ENCODE measurements at regions not wholly inside any gene's neighbourhood (a gene's known extent, or its start where the extent isn't known, plus 50 kb on each side); places are given as distances from the start of the nearest gene placed in this dataset.

- POLR2A ChIA-PET = no interaction called here
- no peak for TF ChIP-seq CTCF (IDR thresholded peaks at IDR 0.05; ENCODE audit: low read depth, low read length)
- CTCF ChIA-PET = no interaction called here
- no peak for DNase-seq (ENCODE audit: low read depth, low spot score)
- Histone ChIP-seq H3K27me3 (ENCODE audit: control insufficient read depth, insufficient read depth, low read length) (no peaks in the 10 kb centered on the region), H3K4me3 (ENCODE audit: low read depth, low read length) (no peak overlapping the region), H3K27ac (ENCODE audit: low read depth, low read length) (no peak overlapping the region), H3K9me3 (ENCODE audit: control insufficient read depth, insufficient read depth, low read length) (no peaks in the 10 kb centered on the region)
Observed at GRCh38 chrY:7263773-7264172, 352.2 kb upstream of the AMELY start.

- TF ChIP-seq CTCF (IDR thresholded peaks at IDR 0.05; ENCODE audit: low read depth, low read length) = no peak
- Histone ChIP-seq H3K9me3 (ENCODE audit: control insufficient read depth, insufficient read depth, low read length) (no peaks in the 10 kb centered on the region), H3K4me3 (ENCODE audit: low read depth, low read length) (no peak overlapping the region), H3K27ac (ENCODE audit: low read depth, low read length) (no peak overlapping the region), H3K27me3 (ENCODE audit: control insufficient read depth, insufficient read depth, low read length) (no peaks in the 10 kb centered on the region)
- DNase-seq (ENCODE audit: low read depth, low spot score) = no peak
- POLR2A ChIA-PET = no interaction called here
- CTCF ChIA-PET = no interaction called here
Observed at GRCh38 chrY:7262531-7262930, 351.0 kb upstream of the AMELY start.

GRCh38 chrY:7261254-7261653 is 349.7 kb upstream of the AMELY start:
- DNase-seq (ENCODE audit: low read depth, low spot score) = no peak
- ChIA-PET POLR2A (no interaction called here), CTCF (interaction anchor here (0.6 to 1.2 kb wide), 2 partner anchors 10 to 35 kb away, joined by 3 to 5 read pairs; no protein-coding TSS in a partner anchor)
- Histone ChIP-seq H3K4me3 (ENCODE audit: low read depth, low read length) (peak overlapping the region; percentile 10; the same call in 1 of the 2 replicates), H3K27me3 (ENCODE audit: control insufficient read depth, insufficient read depth, low read length) (no peaks in the 10 kb centered on the region), H3K9me3 (ENCODE audit: control insufficient read depth, insufficient read depth, low read length) (no peaks in the 10 kb centered on the region), H3K27ac (ENCODE audit: low read depth, low read length) (no peak overlapping the region)
- TF ChIP-seq CTCF (IDR thresholded peaks at IDR 0.05; ENCODE audit: low read depth, low read length) = no peak

GRCh38 chrY:7240101-7240500 is 328.5 kb upstream of the AMELY start:
- no peak overlapping the region for H3K27ac ChIP-seq (ENCODE audit: low read depth, low read length)
- DNase-seq (ENCODE audit: low read depth, low spot score) = no peak
- H3K27me3 ChIP-seq (ENCODE audit: control insufficient read depth, insufficient read depth, low read length) = no peaks in the 10 kb centered on the region
- CTCF ChIA-PET = no interaction called here
- no peak overlapping the region for H3K4me3 ChIP-seq (ENCODE audit: low read depth, low read length)
- POLR2A ChIA-PET = no interaction called here
- no peak for TF ChIP-seq CTCF (IDR thresholded peaks at IDR 0.05; ENCODE audit: low read depth, low read length)
- no peaks in the 10 kb centered on the region for H3K9me3 ChIP-seq (ENCODE audit: control insufficient read depth, insufficient read depth, low read length)

GRCh38 chrY:7211971-7212370 is 300.4 kb upstream of the AMELY start:
- no peak for TF ChIP-seq CTCF (IDR thresholded peaks at IDR 0.05; ENCODE audit: low read depth, low read length)
- ChIA-PET CTCF (no interaction called here), POLR2A (no interaction called here)
- H3K9me3 ChIP-seq (ENCODE audit: control insufficient read depth, insufficient read depth, low read length) = no peaks in the 10 kb centered on the region
- no peak for DNase-seq (ENCODE audit: low read depth, low spot score)
- H3K27me3 ChIP-seq (ENCODE audit: control insufficient read depth, insufficient read depth, low read length) = no peaks in the 10 kb centered on the region
- no peak overlapping the region for H3K27ac ChIP-seq (ENCODE audit: low read depth, low read length)
- no peak overlapping the region for H3K4me3 ChIP-seq (ENCODE audit: low read depth, low read length)
